Kidney glomerular epithelial cell (primary cell): ENCODE measurements at regions not wholly inside any gene's neighbourhood (a gene's known extent, or its start where the extent isn't known, plus 50 kb on each side); places are given as distances from the start of the nearest gene placed in this dataset.
"Not testable (repeated sequence)": the region's sequence is repeated elsewhere in the genome, so short reads cannot be mapped to it uniquely, and the experiment has no call there.

Source experiments
- DNase-seq: peaks from one replicate; lab custom pipeline; 2025; lab: John Stamatoyannopoulos, UW

GRCh38 chr5:122669709-122670108 is 105.2 kb upstream of the SNX2 start:
- not testable (repeated sequence) for DNase-seq

GRCh38 chr5:122673343-122673742 is 101.5 kb upstream of the SNX2 start:
- no peak for DNase-seq

- DNase-seq: no peak
Observed at GRCh38 chr5:122674385-122674784, 100.5 kb upstream of the SNX2 start.

- no peak for DNase-seq
Observed at GRCh38 chr5:122680623-122681350, 94.1 kb upstream of the SNX2 start.

GRCh38 chr5:122683631-122684030 is 91.2 kb upstream of the SNX2 start:
- DNase-seq: no peak

GRCh38 chr5:122690266-122690665 is 84.6 kb upstream of the SNX2 start:
- no peak for DNase-seq

- DNase-seq: no peak
Observed at GRCh38 chr5:122691931-122692330, 82.9 kb upstream of the SNX2 start.

GRCh38 chr5:122693963-122694362 is 80.9 kb upstream of the SNX2 start:
- no peak for DNase-seq

- DNase-seq: no peak
Observed at GRCh38 chr5:122694884-122695283, 80.0 kb upstream of the SNX2 start.

GRCh38 chr5:122696735-122697134 is 78.1 kb upstream of the SNX2 start:
- not testable (repeated sequence) for DNase-seq

GRCh38 chr5:122697191-122697590 is 77.7 kb upstream of the SNX2 start:
- DNase-seq: no peak

GRCh38 chr5:122699201-122699600 is 75.7 kb upstream of the SNX2 start:
- no peak for DNase-seq

GRCh38 chr5:122701640-122702523 is 73.0 kb upstream of the SNX2 start:
- no peak for DNase-seq

- no peak for DNase-seq
Observed at GRCh38 chr5:122702524-122702875, 72.4 kb upstream of the SNX2 start.

- no peak for DNase-seq
Observed at GRCh38 chr5:122703203-122703602, 71.7 kb upstream of the SNX2 start.

- DNase-seq: peak; percentile 40
Observed at GRCh38 chr5:122704247-122705036, 70.4 kb upstream of the SNX2 start.

GRCh38 chr5:122705851-122706250 is 69.0 kb upstream of the SNX2 start:
- no peak for DNase-seq

- no peak for DNase-seq
Observed at GRCh38 chr5:122707796-122708195, 67.1 kb upstream of the SNX2 start.

- no peak for DNase-seq
Observed at GRCh38 chr5:122713041-122713440, 61.8 kb upstream of the SNX2 start.

- no peak for DNase-seq
Observed at GRCh38 chr5:122715095-122715494, 59.8 kb upstream of the SNX2 start.

- DNase-seq: no peak
Observed at GRCh38 chr5:122718611-122719010, 56.3 kb upstream of the SNX2 start.

GRCh38 chr5:122719991-122720746 is 54.7 kb upstream of the SNX2 start:
- no peak for DNase-seq
